ENCODE measurements at regions not wholly inside any gene's neighbourhood (a gene's known extent, or its start where the extent isn't known, plus 50 kb on each side); places are given as distances from the start of the nearest gene placed in this dataset.
"Not testable (repeated sequence)": the region's sequence is repeated elsewhere in the genome, so short reads cannot be mapped to it uniquely, and the experiment has no call there.

DNA sequence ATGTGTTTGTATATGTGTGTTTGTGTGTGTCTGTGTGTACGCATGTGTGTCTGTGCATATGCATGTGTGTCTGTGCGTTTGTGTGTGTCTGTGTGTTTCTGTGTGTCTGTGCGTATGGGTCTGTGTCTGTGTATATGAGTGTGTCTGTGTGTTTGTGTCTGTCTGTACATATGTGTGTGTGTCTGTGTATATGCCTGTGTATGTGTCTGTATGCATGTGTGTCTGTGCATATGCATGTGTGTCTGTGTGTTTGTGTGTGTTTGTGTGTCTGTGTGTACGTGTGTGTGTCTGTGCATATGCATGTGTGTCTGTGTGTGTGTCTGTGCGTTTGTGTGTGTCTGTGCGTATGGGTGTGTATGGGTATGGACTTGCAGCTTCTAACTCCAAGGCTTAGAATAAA lies 174.0 kb upstream of the NOX3 start:
- no peak for DNase-seq (ENCODE audit: low read depth, low spot score)

DNA sequence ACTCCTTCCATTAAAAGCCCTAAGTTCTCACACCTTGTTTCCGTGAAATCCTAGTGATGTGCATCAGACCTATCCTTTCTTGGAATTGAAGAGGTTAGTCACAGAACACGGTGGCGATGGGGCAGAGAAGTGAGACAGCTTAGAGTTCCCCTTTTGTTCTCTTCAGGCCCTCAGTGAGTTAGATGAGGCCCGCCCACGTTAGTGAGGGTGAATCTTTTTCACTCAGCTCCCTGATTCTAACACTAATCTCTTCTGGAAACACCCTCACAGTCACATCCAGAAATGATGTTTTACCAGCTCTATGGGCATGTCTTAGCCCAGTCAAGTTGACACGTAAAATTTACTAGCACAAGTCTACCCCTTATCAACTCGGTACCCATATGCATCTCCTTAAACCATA lies 172.7 kb upstream of the NOX3 start:
- no peak for DNase-seq (ENCODE audit: low read depth, low spot score)

DNA sequence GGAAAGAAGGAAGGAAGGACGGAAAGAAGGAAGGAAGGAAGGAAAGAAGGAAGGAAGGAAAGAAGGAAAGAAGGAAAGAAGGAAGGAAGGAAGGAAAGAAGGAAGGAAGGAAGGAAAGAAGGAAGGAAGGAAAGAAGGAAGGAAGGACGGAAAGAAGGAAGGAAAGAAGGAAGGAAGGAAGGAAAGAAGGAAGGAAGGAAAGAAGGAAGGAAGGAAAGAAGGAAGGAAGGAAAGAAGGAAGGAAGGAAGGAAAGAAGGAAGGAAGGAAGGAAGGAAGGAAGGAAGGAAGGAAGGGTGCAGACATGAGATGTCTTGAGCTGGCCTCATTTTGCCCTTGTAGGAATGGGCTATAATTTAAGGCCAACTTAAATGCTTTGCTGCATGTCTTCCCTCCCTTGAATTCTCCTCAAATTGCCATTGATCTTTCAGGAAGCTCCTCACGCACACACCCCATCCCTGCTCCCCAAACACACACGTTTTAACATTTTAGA lies 172.1 kb upstream of the NOX3 start:
- not testable (repeated sequence) for DNase-seq (ENCODE audit: low read depth, low spot score)

DNA sequence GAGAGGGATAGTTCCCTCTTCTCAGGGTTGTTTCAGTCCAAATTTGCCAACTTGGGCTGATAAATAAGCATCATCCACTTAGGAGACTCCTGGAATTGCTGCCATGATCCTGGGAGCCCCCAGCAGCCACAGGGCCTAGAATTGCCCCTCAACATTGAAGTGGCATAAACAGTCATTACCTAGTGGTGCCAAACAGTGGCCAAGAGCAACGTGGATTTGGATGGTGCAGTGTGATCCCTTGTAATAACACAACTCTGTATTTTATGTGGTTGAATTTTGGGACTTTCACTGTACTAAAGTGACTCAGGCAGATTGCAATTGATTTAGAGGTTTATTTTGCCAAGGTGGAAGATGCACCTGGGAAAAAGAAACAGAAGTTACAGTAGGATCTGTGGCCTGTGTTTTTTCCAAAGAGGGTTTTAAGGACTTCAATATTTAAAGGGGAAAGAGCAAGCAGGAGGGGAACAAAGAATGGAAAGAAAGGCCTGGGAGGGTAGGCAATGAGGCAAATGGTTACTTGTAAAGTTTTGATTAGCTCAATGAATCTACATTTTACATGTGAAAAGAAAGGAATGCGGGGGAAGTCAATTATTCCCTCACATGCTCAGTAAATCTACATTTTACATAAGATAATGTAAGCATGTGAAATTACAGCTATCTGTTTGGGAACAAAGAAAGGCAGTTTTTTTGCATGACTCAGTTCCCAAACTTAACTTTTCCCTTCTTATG lies 168.0 kb upstream of the NOX3 start:
- DNase-seq (ENCODE audit: low read depth, low spot score) = no peak

DNA sequence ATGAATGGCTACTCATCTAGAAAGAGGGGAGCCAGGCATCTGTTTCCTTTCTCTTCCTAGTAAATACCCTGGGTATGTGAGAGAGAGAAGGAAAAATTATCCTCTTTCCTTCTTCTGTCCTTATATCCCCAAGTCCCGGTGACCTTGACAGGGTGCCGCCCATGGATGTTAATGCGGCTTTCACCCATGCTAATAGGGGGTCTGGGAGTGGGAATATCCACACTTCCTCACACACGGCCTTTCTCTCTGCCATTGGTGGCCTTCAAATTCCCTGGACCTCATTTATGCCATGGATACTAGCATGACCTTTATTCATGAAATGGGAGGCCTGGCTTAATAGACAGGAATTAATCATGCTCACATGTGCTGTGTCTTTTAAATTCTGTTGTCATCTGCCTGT lies 159.0 kb upstream of the NOX3 start:
- DNase-seq (ENCODE audit: low read depth, low spot score) = no peak

DNA sequence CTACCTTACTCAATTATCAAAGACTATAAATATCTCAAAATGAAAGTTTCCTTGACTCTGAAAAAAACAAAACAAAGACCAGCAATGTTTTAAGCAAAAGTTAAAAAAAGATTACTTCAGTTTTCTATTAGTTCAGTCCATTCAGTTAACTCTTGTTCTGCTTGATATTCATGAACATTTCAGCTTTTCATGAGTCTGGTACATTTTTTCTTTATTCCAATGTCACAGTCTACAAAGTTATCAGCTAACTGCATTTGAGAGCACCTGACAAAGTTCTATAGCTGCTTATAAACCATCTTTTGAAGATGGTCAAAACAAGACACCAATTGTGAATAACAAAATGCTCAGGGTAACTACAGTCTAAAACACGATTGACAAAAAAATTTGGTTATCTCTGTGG lies 156.1 kb upstream of the NOX3 start:
- no peak for DNase-seq (ENCODE audit: low read depth, low spot score)

DNA sequence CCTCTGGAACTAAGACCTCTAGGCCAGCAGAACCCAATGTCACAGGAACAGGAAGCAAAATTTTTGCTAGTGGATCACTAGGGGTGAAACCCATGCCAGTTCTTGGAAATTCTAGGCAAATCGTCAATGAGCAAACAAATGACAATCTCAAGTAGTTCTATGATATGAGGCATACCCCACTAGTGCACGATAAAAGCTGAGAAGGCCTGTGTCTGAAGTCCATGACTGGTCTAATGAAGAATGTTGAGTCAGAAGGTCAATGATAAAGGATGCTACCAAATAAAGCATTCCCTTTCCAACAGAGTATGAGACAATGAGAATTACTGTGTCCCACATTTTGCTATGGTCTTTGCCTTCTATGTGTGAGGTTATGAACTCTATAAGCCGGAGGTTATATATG lies 149.4 kb upstream of the NOX3 start:
- DNase-seq (ENCODE audit: low read depth, low spot score) = no peak

DNA sequence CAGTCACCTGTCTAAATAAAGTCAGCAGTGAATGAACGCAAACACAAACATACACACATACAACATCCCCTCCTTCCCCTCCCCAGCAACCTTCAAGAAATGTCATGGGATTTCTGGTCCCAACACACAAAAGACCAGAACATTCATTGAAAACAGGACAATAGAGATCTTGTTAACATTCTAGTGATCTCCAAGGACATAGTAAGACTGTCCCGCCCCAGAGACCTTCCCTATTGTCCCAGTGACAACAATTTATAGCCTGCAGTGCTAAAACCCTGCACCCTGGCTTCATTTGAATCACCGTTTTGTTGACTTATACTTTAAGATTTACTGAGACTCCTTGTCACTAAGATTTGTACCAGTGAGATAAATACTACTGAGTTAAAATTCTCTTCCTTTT lies 143.9 kb upstream of the NOX3 start:
- DNase-seq (ENCODE audit: low read depth, low spot score) = no peak

DNA sequence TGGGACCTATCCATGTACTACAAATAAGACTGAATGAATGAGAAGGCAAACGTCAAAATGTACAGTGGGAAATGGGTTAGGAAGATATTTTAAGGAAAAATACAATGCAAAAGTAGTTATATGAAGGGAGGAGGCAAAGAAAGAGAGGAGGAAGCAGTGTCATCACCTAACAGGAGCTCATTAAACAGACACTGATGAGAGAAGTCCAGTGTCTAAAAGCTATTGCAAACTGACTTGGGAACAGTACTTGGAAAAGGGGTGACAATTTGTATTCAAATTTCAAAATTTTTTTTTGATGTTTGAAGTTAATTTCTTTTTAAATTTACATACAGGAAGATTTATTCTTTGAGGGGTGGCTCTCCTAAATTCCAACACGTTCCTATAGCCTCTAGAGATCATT lies 143.5 kb upstream of the NOX3 start:
- DNase-seq (ENCODE audit: low read depth, low spot score) = no peak

DNA sequence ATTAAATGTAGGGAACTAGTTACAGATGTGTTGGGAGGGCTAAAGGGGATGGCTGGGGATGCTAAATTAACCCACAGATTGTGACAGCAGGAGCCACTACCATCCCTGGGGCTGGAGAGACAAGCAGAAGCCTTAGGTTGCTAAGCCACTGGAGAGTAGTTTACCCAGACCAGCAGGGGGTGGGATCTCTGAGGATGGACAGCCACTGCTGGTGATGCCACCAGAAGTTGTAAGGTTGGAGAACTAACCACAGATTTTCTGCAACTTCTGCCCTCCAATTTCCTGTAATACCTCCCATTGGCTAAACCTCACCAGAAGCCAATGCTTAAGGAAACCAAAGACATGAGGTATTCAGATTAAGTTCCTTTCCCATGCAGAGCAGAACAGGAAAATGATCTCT lies 139.6 kb upstream of the NOX3 start:
- DNase-seq (ENCODE audit: low read depth, low spot score) = no peak

DNA sequence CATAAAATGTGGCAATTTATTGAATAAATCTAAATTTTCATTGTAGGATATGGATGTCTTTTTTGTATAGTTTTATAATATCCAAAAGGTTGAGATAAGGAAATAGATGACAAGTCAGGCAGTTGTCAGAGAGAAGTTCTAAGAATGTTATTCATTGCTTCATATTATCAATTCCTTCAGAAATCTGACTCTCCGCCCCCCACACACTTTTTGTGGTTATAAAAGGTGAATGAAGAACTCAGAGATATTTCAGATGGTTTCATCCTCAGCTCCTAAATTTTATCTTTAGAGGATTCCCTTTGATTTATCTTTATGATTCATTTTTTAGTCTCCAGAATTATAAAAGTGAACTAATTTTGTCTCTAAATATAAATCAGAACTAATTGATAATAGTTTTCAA lies 136.1 kb upstream of the NOX3 start:
- DNase-seq (ENCODE audit: low read depth, low spot score) = no peak

DNA sequence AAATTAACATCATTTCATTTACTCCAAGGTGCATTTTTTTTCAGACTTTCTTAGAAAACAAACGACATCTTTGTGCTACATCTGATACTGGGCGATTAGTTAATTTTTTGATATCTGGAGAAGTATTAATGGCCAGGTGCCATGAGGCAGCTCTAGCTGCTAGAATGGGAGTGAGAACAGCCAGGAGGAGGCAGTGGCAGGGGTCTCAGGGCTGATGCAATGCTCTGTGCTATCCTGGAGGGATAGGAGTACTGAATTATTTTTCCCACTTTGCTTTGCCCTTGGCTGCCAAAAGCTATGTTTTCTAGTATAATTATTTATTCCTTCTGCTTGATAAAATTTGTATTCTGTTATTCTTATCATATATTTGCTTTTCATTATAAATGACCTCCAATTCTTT lies 133.6 kb upstream of the NOX3 start:
- DNase-seq (ENCODE audit: low read depth, low spot score) = no peak

DNA sequence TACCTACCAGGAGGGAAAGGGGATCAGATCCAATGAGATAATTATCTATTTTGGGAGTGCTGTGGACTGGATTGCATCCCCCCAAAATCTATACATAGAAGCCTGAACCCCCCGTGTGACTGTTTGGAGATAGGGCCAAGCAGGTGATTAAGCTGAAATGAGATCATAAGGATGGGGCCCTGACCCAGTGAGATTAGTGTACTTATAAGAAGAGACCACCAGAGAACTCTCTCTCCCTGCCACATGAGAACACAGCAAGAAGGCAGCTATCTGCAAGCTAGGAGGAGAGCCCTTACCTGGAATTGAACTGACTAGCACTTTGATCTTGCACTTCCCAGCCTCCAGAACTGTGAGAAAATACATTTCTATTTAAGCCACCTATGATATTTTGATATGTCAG lies 132.2 kb upstream of the NOX3 start:
- DNase-seq (ENCODE audit: low read depth, low spot score) = no peak

DNA sequence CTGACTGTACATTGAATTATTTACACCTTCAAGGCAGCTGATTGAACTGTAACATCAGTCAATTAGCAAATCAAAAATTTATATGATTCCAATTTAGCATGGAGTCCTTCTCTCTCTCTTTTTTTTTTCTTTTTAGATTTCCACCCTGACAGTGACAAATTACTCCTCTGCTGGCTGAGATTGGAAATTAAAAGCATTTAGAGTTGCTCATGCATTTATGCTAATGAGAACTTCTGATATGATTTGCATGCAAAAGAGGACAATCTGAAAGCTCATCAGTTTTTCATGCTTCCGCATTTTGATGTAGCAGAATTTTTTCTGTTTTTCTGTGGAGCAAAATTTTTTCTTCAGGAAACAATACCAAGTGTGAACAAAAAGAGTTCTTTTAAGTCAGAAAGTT lies 130.5 kb upstream of the NOX3 start:
- DNase-seq (ENCODE audit: low read depth, low spot score) = no peak

DNA sequence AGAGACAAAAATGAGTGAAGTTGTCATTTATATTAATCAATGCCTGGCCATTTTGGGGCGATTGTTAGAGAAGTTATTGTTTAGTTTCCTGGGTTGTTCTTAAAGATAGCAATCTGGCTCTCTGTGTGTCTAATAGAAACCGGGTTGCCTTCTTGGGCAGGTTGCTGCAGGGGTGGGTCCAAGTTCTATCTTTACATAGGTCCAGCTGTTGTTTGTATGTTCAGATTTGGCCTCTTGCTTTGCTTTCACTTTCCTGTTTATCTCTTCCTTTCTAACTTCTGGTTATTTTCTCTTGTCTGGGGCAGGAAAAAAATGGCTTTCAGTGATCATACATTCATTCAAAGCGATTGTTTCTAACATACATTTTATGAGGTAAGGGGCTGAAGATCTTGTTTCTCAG lies 128.4 kb upstream of the NOX3 start:
- DNase-seq (ENCODE audit: low read depth, low spot score) = no peak

DNA sequence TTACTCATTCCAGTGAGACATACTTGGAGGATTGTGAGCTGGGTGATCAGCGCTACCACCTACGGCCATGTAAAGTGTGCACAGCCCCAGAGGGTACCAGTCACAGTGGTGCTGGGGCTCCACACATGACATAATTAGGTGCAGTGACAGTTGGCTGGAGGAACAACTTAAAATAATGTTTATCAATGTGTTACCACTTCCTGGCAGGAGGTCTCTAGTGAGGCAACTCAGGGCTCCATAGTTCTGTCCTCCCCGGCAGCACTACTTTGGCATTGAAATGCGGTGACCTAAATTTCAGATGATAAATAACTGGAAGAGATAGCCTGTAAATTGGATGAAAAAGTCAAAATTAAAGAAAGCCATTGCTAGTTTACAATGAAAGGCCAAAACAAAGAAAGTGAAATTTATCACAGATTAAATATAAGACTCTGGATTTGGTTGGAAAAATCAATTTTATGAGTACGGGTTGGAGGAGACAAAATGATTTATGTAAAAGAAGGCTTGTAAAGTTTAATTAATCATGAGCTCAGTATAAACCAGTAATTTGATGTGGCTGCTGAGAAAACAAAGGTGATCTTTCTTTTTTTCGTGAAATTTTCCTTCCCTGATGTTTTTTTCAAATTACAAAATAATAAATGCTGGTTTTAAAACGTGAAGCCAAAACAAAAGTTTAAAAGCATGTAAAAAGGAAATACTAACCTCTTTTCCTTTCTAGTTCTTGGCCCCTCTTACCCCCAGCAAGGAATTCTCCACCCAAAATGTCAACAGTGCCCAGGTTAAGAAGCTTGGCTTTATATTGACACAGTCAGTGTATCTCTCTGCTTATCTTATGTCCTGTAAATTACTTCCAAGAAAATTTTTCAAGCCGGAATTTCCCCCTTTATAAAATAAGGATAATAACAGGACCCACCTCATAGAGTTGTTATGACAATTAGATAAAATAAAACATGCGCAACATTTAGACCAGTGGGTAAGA lies 126.7 kb upstream of the NOX3 start:
- no peak for DNase-seq (ENCODE audit: low read depth, low spot score)

DNA sequence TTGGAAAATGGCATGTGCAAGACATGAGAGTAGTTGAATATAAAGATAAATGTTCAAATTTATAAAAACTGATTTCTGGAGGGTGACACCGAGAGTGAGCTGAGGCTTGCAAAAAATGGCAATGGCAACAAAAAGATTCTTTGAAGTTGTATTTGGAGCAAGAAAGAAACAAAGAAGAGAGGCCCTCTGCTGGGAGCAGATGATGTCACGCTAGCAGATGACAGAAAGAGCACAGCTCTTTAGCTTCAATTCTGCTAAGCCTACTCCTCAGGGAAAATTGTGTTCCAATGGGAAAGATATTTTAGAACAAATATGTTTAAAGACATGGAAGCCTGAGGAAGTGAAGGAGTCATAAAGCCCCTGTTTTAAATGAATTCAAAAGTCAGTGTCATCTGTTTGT lies 125.3 kb upstream of the NOX3 start:
- DNase-seq (ENCODE audit: low read depth, low spot score) = no peak

DNA sequence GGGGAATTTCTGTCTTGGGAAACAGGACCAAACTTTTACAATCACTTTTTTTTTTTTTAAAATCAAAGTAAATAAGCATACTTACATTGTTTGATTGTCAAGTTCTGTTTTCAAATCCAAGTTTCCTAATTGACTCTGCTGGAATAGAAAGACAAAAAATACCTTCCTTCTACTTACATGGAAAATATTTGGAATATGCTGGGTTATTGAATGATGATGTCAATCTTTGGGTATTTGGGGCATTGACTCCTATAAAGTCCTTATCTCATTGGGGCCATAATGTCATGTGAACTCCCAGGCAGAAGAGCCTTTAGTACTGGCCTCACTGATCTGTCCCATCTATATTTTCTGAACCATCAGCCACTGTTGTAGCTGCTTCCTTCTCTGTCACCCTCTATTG lies 122.6 kb upstream of the NOX3 start:
- DNase-seq (ENCODE audit: low read depth, low spot score) = no peak

DNA sequence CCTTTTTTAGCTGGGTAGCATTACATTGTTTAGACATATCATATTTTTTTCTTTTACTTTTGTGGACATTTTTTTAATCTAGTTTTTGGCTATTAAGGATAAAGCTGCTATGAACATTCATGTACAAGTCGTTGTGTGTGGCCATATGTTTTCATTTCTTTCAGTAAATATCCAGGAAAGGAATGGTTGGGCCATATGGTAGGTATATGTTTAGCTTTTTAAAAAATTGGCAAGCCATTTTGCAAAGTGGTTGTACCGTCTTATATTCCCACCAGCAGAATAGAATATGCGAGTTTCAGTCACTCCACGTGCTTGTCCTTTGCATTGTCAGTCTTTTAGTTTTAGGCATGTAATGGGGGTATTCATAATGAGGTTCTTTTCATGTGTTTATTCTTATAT lies 106.3 kb upstream of the NOX3 start:
- DNase-seq (ENCODE audit: low read depth, low spot score) = no peak

DNA sequence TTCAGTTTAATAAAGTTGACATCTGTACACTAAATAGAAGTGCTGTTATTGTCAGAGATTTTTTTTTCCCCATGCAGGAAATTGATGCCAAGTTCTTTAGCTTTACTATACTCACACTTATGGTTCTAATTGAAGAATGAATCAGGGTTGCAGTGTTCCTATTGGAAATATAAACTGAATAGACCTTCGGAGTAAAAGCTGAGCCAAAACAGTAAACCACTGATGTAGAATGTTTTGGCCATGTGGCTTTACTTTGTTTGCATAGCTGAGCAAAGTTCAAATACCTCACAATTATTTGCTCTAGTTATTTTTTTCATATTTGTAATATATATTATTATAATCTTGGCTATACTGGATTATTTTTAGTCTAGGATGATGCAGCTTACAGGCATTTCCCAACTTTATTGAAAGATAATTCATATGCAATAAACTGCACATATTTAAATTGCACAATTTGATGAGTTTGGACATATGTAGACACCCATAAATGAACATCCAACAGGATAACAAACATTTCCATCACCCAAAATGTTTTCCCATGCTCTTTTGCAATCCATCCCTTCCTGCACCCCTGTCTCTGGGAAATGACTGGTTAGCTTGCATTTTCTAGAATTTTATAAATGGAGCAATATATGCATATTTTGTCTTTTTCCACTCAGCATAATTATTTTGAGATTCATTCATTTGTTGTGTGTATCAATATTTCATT lies 105.8 kb upstream of the NOX3 start:
- no peak for DNase-seq (ENCODE audit: low read depth, low spot score)

DNA sequence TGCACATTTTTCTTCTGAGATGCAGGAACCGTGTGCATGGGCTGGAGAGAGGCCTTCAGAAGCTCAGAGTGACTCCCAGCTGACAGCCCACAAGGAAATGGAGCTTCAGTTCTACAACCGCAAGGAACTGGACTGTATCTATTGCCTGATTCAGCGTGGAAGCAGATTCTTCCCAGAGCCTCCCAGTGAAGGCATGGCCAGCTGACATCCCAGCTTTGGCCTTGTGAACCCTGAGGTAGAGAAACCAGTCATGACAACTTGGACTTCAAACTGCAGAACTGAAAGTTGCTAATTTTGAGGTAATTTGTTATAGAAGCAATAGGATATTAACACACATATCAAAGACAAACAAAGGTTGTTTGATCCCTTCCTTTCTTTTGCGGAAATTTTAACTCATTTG lies 94.3 kb upstream of the NOX3 start:
- no peak for DNase-seq (ENCODE audit: low read depth, low spot score)

All from pulmonary artery endothelial cell (primary cell).